GM21786 (cell line): ENCODE measurements at regions not wholly inside any gene's neighbourhood (a gene's known extent, or its start where the extent isn't known, plus 50 kb on each side); places are given as distances from the start of the nearest gene placed in this dataset.
A peak's percentile ranks its signal among the peaks of the same experiment; 100 is the strongest.

ENCODE experiments used
- ATAC-seq: cut with Tn5 transposase; IDR thresholded peaks from one replicate; pipeline ENCODE4 v1.9.1; 2021; ENCODE audit not compliant: unreplicated experiment

GRCh38 chr10:28250782-28251181 is 52.1 kb downstream of the MPP7 start:
- no peak for ATAC-seq

- no peak for ATAC-seq
Observed at GRCh38 chr10:28250358-28250757, 52.5 kb downstream of the MPP7 start.

- ATAC-seq = no peak
Observed at GRCh38 chr10:28249512-28249911, 53.4 kb downstream of the MPP7 start.

GRCh38 chr10:28248092-28248491 is 54.8 kb downstream of the MPP7 start:
- no peak for ATAC-seq

- no peak for ATAC-seq
Observed at GRCh38 chr10:28246023-28246422, 56.8 kb downstream of the MPP7 start.

GRCh38 chr10:28243923-28244322 is 58.9 kb downstream of the MPP7 start:
- no peak for ATAC-seq

- no peak for ATAC-seq
Observed at GRCh38 chr10:28242555-28243204, 60.2 kb downstream of the MPP7 start.

GRCh38 chr10:28241741-28242399 is 61.0 kb downstream of the MPP7 start:
- ATAC-seq = peak; percentile 47

- no peak for ATAC-seq
Observed at GRCh38 chr10:28240400-28240799, 62.5 kb downstream of the MPP7 start.

GRCh38 chr10:28236591-28236990 is 66.3 kb downstream of the MPP7 start:
- ATAC-seq = no peak

GRCh38 chr10:28220811-28221210 is 82.1 kb downstream of the MPP7 start:
- ATAC-seq = no peak

GRCh38 chr10:28219251-28219650 is 83.6 kb downstream of the MPP7 start:
- ATAC-seq = no peak

- ATAC-seq = no peak
Observed at GRCh38 chr10:28217848-28218247, 85.0 kb downstream of the MPP7 start.

- ATAC-seq = no peak
Observed at GRCh38 chr10:28215930-28216329, 86.9 kb downstream of the MPP7 start.

- no peak for ATAC-seq
Observed at GRCh38 chr10:28214219-28214618, 88.6 kb downstream of the MPP7 start.

- no peak for ATAC-seq
Observed at GRCh38 chr10:28211759-28212158, 91.1 kb downstream of the MPP7 start.

- ATAC-seq = no peak
Observed at GRCh38 chr10:28207799-28208198, 95.1 kb downstream of the MPP7 start.

- no peak for ATAC-seq
Observed at GRCh38 chr10:28202941-28203352, 99.9 kb downstream of the MPP7 start.

GRCh38 chr10:28201410-28202400 is 101.2 kb downstream of the MPP7 start:
- no peak for ATAC-seq

GRCh38 chr10:28200775-28201174 is 102.1 kb downstream of the MPP7 start:
- no peak for ATAC-seq

GRCh38 chr10:28199941-28200340 is 102.9 kb downstream of the MPP7 start:
- ATAC-seq = no peak

- no peak for ATAC-seq
Observed at GRCh38 chr10:28190196-28190595, 112.7 kb downstream of the MPP7 start.
